AG04449 (cell line): ENCODE measurements at regions not wholly inside any gene's neighbourhood (a gene's known extent, or its start where the extent isn't known, plus 50 kb on each side); places are given as distances from the start of the nearest gene placed in this dataset.

Source experiments
- CTCF ChIA-PET: fragments of 350-600 bp; formaldehyde crosslinking; extraction: SDS; loops from one replicate; lab custom pipeline; 2021; ENCODE audit warnings: antibody characterized with exemption; lab: Yijun Ruan, JAX
- POLR2A ChIA-PET: fragments of 400-600, 350-600 bp; formaldehyde crosslinking; extraction: SDS; loops from one replicate; lab custom pipeline; 2020; ENCODE audit warnings: antibody characterized with exemption, inconsistent platforms; lab: Yijun Ruan, JAX
- DNase-seq: peaks from one replicate; pipeline ENCODE4 v3.0.0-alpha.2; 2010; ENCODE audit warnings: low read depth, low spot score
- H3K4me3 ChIP-seq: 2 replicates; pipeline ENCODE4 v1.5.1; 2011; ENCODE audit warnings: low read depth, mild to moderate bottlenecking, control low read depth, low read length
- CTCF ChIP-seq: IDR thresholded peaks from one replicate; pipeline ENCODE4 v1.5.1; 2011; ENCODE audit warnings: mild to moderate bottlenecking, moderate library complexity, low read length, control low read depth, inconsistent platforms; ENCODE audit not compliant: insufficient read depth; ENCODE audit errors: missing control alignments

- H3K4me3 ChIP-seq = no peak overlapping the region
- ChIA-PET CTCF (no interaction called here), POLR2A (no interaction called here)
- no peak for TF ChIP-seq CTCF
- DNase-seq = no peak
These were observed 1028.8 kb downstream of the GLUD2 start for GRCh38 chrX:122076241-122076640.

GRCh38 chrX:122078079-122078478, 1030.7 kb downstream of the GLUD2 start:
- no peak for TF ChIP-seq CTCF
- no peak overlapping the region for H3K4me3 ChIP-seq
- ChIA-PET CTCF (no interaction called here), POLR2A (no interaction called here)
- no peak for DNase-seq

- TF ChIP-seq CTCF = no peak
- DNase-seq = no peak
These were observed 1039.9 kb downstream of the GLUD2 start for GRCh38 chrX:122087341-122087740.

GRCh38 chrX:122091571-122091970, 1044.2 kb downstream of the GLUD2 start:
- H3K4me3 ChIP-seq = no peak overlapping the region
- no peak for DNase-seq
- ChIA-PET CTCF (no interaction called here), POLR2A (no interaction called here)
- no peak for TF ChIP-seq CTCF

More at GRCh38 chrX:122087341-122087740, 1039.9 kb downstream of the GLUD2 start:
- ChIA-PET CTCF (no interaction called here), POLR2A (no interaction called here)
- H3K4me3 ChIP-seq = no peak overlapping the region

- CTCF ChIA-PET = no interaction called here
- no peak for DNase-seq
- H3K4me3 ChIP-seq = no peak overlapping the region
- TF ChIP-seq CTCF = no peak
- POLR2A ChIA-PET = no interaction called here
These were observed 1045.0 kb downstream of the GLUD2 start for GRCh38 chrX:122092360-122092759.

GRCh38 chrX:122092978-122093377, 1045.6 kb downstream of the GLUD2 start:
- DNase-seq = no peak
- TF ChIP-seq CTCF = no peak
- ChIA-PET POLR2A (no interaction called here), CTCF (no interaction called here)
- no peak overlapping the region for H3K4me3 ChIP-seq
